ENCODE measurements at regions not wholly inside any gene's neighbourhood (a gene's known extent, or its start where the extent isn't known, plus 50 kb on each side); places are given as distances from the start of the nearest gene placed in this dataset.

- TF ChIP-seq EGR1 (IDR thresholded peaks at IDR 0.05) (no peak), RAD21 (IDR thresholded peaks at IDR 0.05; ENCODE audit: low read depth) (no peak), MAX (IDR thresholded peaks at IDR 0.05) (no peak), EP300 (IDR thresholded peaks at IDR 0.05; ENCODE audit: borderline replicate concordance) (no peak), YY1 (IDR thresholded peaks at IDR 0.05; ENCODE audit: low read depth) (no peak), CEBPB (IDR thresholded peaks at IDR 0.05) (no peak)
Observed at GRCh38 chr21:18940791-18941190, 537.2 kb upstream of the TMPRSS15 start.
